GM13976 (cell line): ENCODE measurements at regions not wholly inside any gene's neighbourhood (a gene's known extent, or its start where the extent isn't known, plus 50 kb on each side); places are given as distances from the start of the nearest gene placed in this dataset.

ENCODE experiments used
- DNase-seq: peaks from one replicate; pipeline ENCODE4 v3.0.0; 2012; ENCODE audit warnings: low spot score
- CTCF ChIP-seq: IDR thresholded peaks from 2 replicates; pipeline ENCODE4 v1.5.1; 2012; ENCODE audit warnings: borderline replicate concordance, mild to moderate bottlenecking; ENCODE audit not compliant: insufficient read depth; ENCODE audit errors: extremely low read depth, missing control alignments, control extremely low read depth
- in situ Hi-C: fragments of 300-500 bp; cut with MboI; formaldehyde crosslinking; loops from one replicate; pipeline ENCODE4 v1.12.0; 2022; ENCODE audit warnings: low sequenced_read_pairs, mixed read lengths, inconsistent platforms; ENCODE audit not compliant: unreplicated experiment

GRCh38 chr16:52034830-52035229 lies 512.1 kb downstream of the TOX3 start:
- in situ Hi-C loops, result no loop called here
- TF ChIP-seq CTCF, result no peak
- DNase-seq, result no peak

GRCh38 chr16:52033992-52034391 lies 513.0 kb downstream of the TOX3 start:
- in situ Hi-C loops, result no loop called here
- TF ChIP-seq CTCF, result no peak
- DNase-seq, result no peak

- no peak for DNase-seq
- in situ Hi-C loops, result no loop called here
Observed at GRCh38 chr16:52022980-52023379, 524.0 kb downstream of the TOX3 start.

GRCh38 chr16:52022177-52022576 lies 524.8 kb downstream of the TOX3 start:
- DNase-seq, result no peak
- in situ Hi-C loops, result no loop called here
- TF ChIP-seq CTCF, result no peak

More at GRCh38 chr16:52022980-52023379, 524.0 kb downstream of the TOX3 start:
- no peak for TF ChIP-seq CTCF

GRCh38 chr16:52016387-52016786 lies 530.6 kb downstream of the TOX3 start:
- in situ Hi-C loops, result no loop called here
- no peak for DNase-seq
- TF ChIP-seq CTCF, result no peak

GRCh38 chr16:52005551-52005950 lies 541.4 kb downstream of the TOX3 start:
- DNase-seq, result no peak
- no peak for TF ChIP-seq CTCF
- in situ Hi-C loops, result no loop called here

- in situ Hi-C loops, result no loop called here
- TF ChIP-seq CTCF, result no peak
- no peak for DNase-seq
Observed at GRCh38 chr16:52004343-52004742, 542.6 kb downstream of the TOX3 start.
